ENCODE measurements at regions not wholly inside any gene's neighbourhood (a gene's known extent, or its start where the extent isn't known, plus 50 kb on each side); places are given as distances from the start of the nearest gene placed in this dataset.

DNA sequence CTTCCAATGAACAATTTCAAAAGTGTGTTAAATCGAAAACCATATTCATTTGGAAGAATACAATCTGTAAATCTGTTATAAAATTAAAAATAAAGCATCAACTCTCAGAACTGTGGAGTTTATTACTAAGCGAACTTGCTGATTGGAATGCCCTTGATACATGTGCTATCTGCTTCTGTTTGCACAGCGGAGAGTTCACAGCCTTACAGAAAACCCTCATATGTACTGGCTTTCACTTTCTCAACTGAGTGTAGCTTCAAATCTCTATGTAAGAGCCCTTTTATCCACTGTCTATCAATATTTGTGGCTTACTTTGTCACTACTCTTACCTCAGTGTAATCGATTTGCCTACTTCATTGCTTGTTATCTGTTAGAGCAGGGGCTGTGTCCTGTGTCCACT, 447.4 kb downstream of the C6orf118 start:
- intact Hi-C loops (cut with DNase I), result no loop called here
- DNase-seq (ENCODE audit: extremely low spot score in 2 of 2), result no peak
- Histone ChIP-seq H3K4me3 (no peak overlapping the region), H3K36me3 (no peaks in the 10 kb centered on the region), H3K9me3 (no peaks in the 10 kb centered on the region), H3K4me1 (no peaks in the 10 kb centered on the region), H3K27me3 (no peaks in the 10 kb centered on the region), H3K27ac (no peak overlapping the region)
- TF ChIP-seq, protein P1, sequence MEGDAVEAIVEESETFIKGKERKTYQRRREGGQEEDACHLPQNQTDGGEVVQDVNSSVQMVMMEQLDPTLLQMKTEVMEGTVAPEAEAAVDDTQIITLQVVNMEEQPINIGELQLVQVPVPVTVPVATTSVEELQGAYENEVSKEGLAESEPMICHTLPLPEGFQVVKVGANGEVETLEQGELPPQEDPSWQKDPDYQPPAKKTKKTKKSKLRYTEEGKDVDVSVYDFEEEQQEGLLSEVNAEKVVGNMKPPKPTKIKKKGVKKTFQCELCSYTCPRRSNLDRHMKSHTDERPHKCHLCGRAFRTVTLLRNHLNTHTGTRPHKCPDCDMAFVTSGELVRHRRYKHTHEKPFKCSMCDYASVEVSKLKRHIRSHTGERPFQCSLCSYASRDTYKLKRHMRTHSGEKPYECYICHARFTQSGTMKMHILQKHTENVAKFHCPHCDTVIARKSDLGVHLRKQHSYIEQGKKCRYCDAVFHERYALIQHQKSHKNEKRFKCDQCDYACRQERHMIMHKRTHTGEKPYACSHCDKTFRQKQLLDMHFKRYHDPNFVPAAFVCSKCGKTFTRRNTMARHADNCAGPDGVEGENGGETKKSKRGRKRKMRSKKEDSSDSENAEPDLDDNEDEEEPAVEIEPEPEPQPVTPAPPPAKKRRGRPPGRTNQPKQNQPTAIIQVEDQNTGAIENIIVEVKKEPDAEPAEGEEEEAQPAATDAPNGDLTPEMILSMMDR (IDR thresholded peaks at IDR 0.05), result no peak
- TF ChIP-seq POLR2A (IDR thresholded peaks at IDR 0.05) (no peak), POLR2AphosphoS5 (IDR thresholded peaks at IDR 0.05; ENCODE audit: insufficient read depth in 1 of 2, low read depth in 1 of 2) (no peak)

DNA sequence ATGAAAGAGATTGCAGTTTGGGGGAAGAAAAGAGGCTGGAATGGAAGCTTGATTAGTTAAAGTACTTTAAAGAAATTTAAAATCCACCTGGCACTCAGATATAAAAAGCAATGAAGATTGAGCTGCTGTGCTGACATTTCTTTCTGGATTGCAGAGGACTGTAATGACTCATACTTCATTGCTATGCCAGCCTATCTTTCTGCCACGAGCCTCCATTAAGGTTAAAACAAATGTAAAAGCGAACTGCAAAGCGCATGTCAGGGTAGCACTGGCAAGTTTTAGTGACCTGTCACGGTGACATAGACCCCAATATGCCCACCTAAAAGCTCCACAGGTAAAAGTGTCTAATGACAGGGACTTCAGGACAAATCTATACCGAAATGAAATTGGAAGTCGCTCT, 449.6 kb downstream of the C6orf118 start:
- no peaks in the 10 kb centered on the region for H3K27me3 ChIP-seq
- TF ChIP-seq, protein P1 (IDR thresholded peaks at IDR 0.05), result no peak
- TF ChIP-seq POLR2AphosphoS5 (IDR thresholded peaks at IDR 0.05; ENCODE audit: insufficient read depth in 1 of 2, low read depth in 1 of 2), result no peak
- no peak for TF ChIP-seq POLR2A (IDR thresholded peaks at IDR 0.05)
- H3K9me3 ChIP-seq, result no peaks in the 10 kb centered on the region
- DNase-seq (ENCODE audit: extremely low spot score in 2 of 2), result no peak
- H3K36me3 ChIP-seq, result no peaks in the 10 kb centered on the region
- no peaks in the 10 kb centered on the region for H3K4me1 ChIP-seq
- H3K4me3 ChIP-seq, result no peak overlapping the region
- no peak overlapping the region for H3K27ac ChIP-seq
- intact Hi-C loops (cut with DNase I), result no loop called here

DNA sequence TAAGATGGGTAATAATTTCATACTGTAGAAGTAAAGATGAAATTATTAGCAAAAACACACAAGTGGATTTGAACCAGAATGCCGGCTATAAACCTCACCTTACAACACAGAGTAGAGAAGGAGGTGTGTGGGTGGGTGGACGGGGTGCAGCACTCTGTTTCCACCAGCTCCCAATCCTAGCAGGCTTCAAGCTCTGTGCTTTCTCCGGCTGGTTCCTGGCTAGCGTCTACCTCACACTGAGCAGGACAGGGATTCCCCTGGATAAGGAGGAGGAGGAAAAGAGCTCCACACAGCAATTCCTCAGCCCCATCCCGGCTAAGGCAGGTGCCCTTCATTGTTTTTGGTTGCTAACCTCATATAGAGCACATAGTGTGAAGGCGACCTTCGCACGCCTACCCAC, 453.3 kb downstream of the C6orf118 start:
- Histone ChIP-seq H3K36me3 (no peaks in the 10 kb centered on the region), H3K27ac (no peak overlapping the region), H3K9me3 (no peaks in the 10 kb centered on the region), H3K4me3 (no peak overlapping the region), H3K4me1 (no peaks in the 10 kb centered on the region), H3K27me3 (no peaks in the 10 kb centered on the region)
- no peak for TF ChIP-seq POLR2A (IDR thresholded peaks at IDR 0.05)
- TF ChIP-seq, protein P1 (IDR thresholded peaks at IDR 0.05), result no peak
- TF ChIP-seq POLR2AphosphoS5 (IDR thresholded peaks at IDR 0.05; ENCODE audit: insufficient read depth in 1 of 2, low read depth in 1 of 2), result no peak
- intact Hi-C loops (cut with DNase I), result no loop called here
- DNase-seq (ENCODE audit: extremely low spot score in 2 of 2), result no peak

DNA sequence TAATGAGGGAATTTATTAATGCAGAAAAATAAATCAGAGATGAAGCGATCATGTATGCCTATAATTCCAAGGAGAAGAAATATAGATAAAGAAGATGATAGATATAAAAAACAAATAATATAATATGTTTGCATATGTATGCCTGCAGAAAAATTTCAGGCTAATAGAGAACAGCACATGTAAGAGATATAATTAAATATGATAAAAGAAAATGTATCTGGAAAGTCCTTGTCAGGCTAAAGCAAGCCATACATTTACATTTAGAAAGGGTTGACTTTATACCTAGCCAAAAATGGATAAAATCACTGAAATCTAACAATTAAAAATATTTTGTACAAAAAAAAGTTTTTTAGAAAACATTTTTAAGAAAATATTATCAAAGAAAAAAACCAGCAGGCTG, 454.1 kb downstream of the C6orf118 start:
- Histone ChIP-seq H3K4me3 (no peak overlapping the region), H3K27ac (no peak overlapping the region), H3K36me3 (no peaks in the 10 kb centered on the region), H3K27me3 (no peaks in the 10 kb centered on the region), H3K4me1 (no peaks in the 10 kb centered on the region), H3K9me3 (no peaks in the 10 kb centered on the region)
- intact Hi-C loops (cut with DNase I), result no loop called here
- DNase-seq (ENCODE audit: extremely low spot score in 2 of 2), result no peak
- TF ChIP-seq, protein P1 (IDR thresholded peaks at IDR 0.05), result no peak
- TF ChIP-seq POLR2AphosphoS5 (IDR thresholded peaks at IDR 0.05; ENCODE audit: insufficient read depth in 1 of 2, low read depth in 1 of 2), result no peak
- no peak for TF ChIP-seq POLR2A (IDR thresholded peaks at IDR 0.05)

DNA sequence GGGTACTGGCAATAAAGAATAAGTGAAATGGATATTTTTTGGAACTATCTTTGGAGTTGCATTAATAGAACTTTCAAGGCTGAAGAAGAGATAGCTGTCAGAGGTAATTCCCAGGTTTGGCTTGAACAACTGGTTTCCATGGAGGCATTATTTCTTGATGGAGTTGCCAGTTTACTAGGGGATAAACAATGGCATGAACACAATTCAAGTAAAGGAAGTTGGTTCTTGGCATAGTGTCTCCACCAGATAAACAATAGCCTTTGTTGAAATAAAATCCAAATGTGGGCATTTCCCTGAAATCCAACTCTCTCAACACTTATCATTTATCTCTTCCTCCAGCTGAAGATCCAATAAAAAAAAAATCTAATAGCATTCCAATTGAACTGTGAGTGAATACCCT, 454.9 kb downstream of the C6orf118 start:
- Histone ChIP-seq H3K9me3 (no peaks in the 10 kb centered on the region), H3K27ac (no peak overlapping the region), H3K4me1 (no peaks in the 10 kb centered on the region), H3K4me3 (no peak overlapping the region), H3K36me3 (no peaks in the 10 kb centered on the region), H3K27me3 (no peaks in the 10 kb centered on the region)
- TF ChIP-seq, protein P1 (IDR thresholded peaks at IDR 0.05), result no peak
- TF ChIP-seq POLR2A (IDR thresholded peaks at IDR 0.05), result no peak
- no peak for TF ChIP-seq POLR2AphosphoS5 (IDR thresholded peaks at IDR 0.05; ENCODE audit: insufficient read depth in 1 of 2, low read depth in 1 of 2)
- intact Hi-C loops (cut with DNase I), result no loop called here
- DNase-seq (ENCODE audit: extremely low spot score in 2 of 2), result no peak
